K562 (cell line): ENCODE measurements at regions not wholly inside any gene's neighbourhood (a gene's known extent, or its start where the extent isn't known, plus 50 kb on each side); places are given as distances from the start of the nearest gene placed in this dataset.

Experiments used
- ATAC-seq: fragments of 200-7000 bp; cut with Tn5 transposase; 3 replicates; pipeline ENCODE4 v1.9.1; 2020; ENCODE audit warnings: moderate library complexity
- BruUV-seq: library from RNA; stranded (reverse); fragments of 400-500 nt; replicated peaks from 2 replicates; lab custom pipeline; 2021; lab: Mats Ljungman, UMichigan
- CTCF ChIA-PET: fragments of 300-600 bp; formaldehyde crosslinking; extraction: SDS; loops from one replicate; lab custom pipeline; 2021; ENCODE audit warnings: low intra/inter-chr PET ratio; lab: Yijun Ruan, JAX
- POLR2A ChIA-PET: fragments of 300-600, 350-650 bp; sonication (Branson Sonifier 250); formaldehyde crosslinking; extraction: SDS; loops from one replicate; lab custom pipeline; 2021; ENCODE audit warnings: antibody characterized with exemption, inconsistent platforms; lab: Yijun Ruan, JAX
- DNase-seq, 4 experiments: peaks; one replicate each; pipeline versions ENCODE4 v3.0.0 to v3.0.0-alpha.2; 2011 to 2018; ENCODE audit warnings: low spot score in 3 of 4, mixed read lengths in 3 of 4; ENCODE audit errors: extremely low read depth in 1 of 4
- FAIRE-seq: peaks from 2 replicates; lab custom pipeline; 2011; peaks lifted over from hg19 to GRCh38; lab: Jason Lieb, UNC
- H2AFZ ChIP-seq: 2 replicates; pipeline ENCODE4 v1.6.0; 2011; ENCODE audit warnings: low read depth, low read length, control low read depth, inconsistent platforms
- H3K27ac ChIP-seq: fragments of 200-600 bp; 3 replicates; pipeline ENCODE4 v1.8.0; 2011; ENCODE audit warnings: low read depth, mild to moderate bottlenecking, control low read depth, inconsistent platforms, low read length, moderate library complexity, mixed read lengths; ENCODE audit errors: extremely low read depth
- H3K27me3 ChIP-seq, 2 experiments: fragments of 300-600 bp in 1 of 2; 2 replicates in 1 of 2; 3 replicates in 1 of 2; pipeline versions ENCODE4 v1.6.0 to v1.8.0; 2011; ENCODE audit warnings: inconsistent platforms in 2 of 2, low read length in 2 of 2, mild to moderate bottlenecking in 1 of 2, mixed read lengths in 1 of 2, moderate library complexity in 1 of 2; ENCODE audit not compliant: control insufficient read depth in 2 of 2, insufficient read depth in 2 of 2
- H3K36me3 ChIP-seq: fragments of 300-600 bp; 3 replicates; pipeline ENCODE4 v1.8.0; 2011; ENCODE audit warnings: mild to moderate bottlenecking, low read length, inconsistent platforms; ENCODE audit not compliant: control insufficient read depth, insufficient read depth
- H3K4me1 ChIP-seq, 2 experiments: fragments of 200-600 bp in 1 of 2; replicated peaks in 1 of 2; 2 replicates in 1 of 2; 3 replicates in 1 of 2; pipeline versions ENCODE4 v1.5.1 to v1.8.0; 2011; ENCODE audit warnings: inconsistent platforms in 2 of 2, low read length in 2 of 2, mild to moderate bottlenecking in 1 of 2, mixed read lengths in 1 of 2, moderate library complexity in 1 of 2; ENCODE audit not compliant: control insufficient read depth in 2 of 2, insufficient read depth in 2 of 2
- H3K4me2 ChIP-seq: 2 replicates; pipeline ENCODE4 v1.6.1; 2011; ENCODE audit warnings: low read length, control low read depth, inconsistent platforms, mixed read lengths; ENCODE audit not compliant: insufficient read depth
- H3K4me3 ChIP-seq: fragments of 200-600 bp; sonication (generic), shearing (Covaris generic); 2 replicates; pipeline ENCODE4 v1.5.1; 2016; ENCODE audit warnings: control low read depth, inconsistent platforms
- H3K79me2 ChIP-seq: fragments of 200-600 bp; 3 replicates; pipeline ENCODE4 v1.8.0; 2011; ENCODE audit warnings: low read length, inconsistent platforms; ENCODE audit not compliant: control insufficient read depth, insufficient read depth
- H3K9ac ChIP-seq, 2 experiments: 2 replicates each; pipeline versions ENCODE4 v1.6.0 to v1.6.1; 2011; ENCODE audit warnings: low read depth in 2 of 2, low read length in 2 of 2, control low read depth in 1 of 2, inconsistent platforms in 1 of 2, mild to moderate bottlenecking in 1 of 2, mixed read lengths in 1 of 2; ENCODE audit not compliant: insufficient read depth in 1 of 2
- H3K9me1 ChIP-seq: one replicate; pipeline ENCODE4 v1.6.0; 2011; ENCODE audit warnings: inconsistent platforms, mild to moderate bottlenecking, low read length, moderate library complexity; ENCODE audit not compliant: control insufficient read depth, insufficient read depth
- H3K9me3 ChIP-seq: replicated peaks from 2 replicates; pipeline ENCODE4 v1.5.1; 2011; ENCODE audit warnings: low read depth, low read length, inconsistent platforms; ENCODE audit not compliant: control insufficient read depth, insufficient read depth
- H4K20me1 ChIP-seq: replicated peaks from 2 replicates; pipeline ENCODE4 v1.6.1; 2011; ENCODE audit warnings: low read length, inconsistent platforms, mixed read lengths; ENCODE audit not compliant: control insufficient read depth, insufficient read depth
- ARID1B ChIP-seq: fragments of 450-650 bp; IDR thresholded peaks from 2 replicates; pipeline ENCODE4 v1.6.1; 2016; ENCODE audit warnings: antibody characterized with exemption, mild to moderate bottlenecking, inconsistent platforms
- HOMEZ ChIP-seq: fragments of 250-450 bp; sonication (Bioruptor Pico); IDR thresholded peaks from 2 replicates; pipeline ENCODE4 v1.4.0; 2020; ENCODE audit warnings: mild to moderate bottlenecking, moderate library complexity
- KLF1 ChIP-seq: fragments of 450-650 bp; IDR thresholded peaks from 2 replicates; pipeline ENCODE4 v1.6.1; 2016; ENCODE audit warnings: missing genetic modification characterization, missing compliant biosample characterization
- ZNF444 ChIP-seq: fragments of 250-450 bp; sonication (Bioruptor Pico); IDR thresholded peaks from 2 replicates; pipeline ENCODE4 v1.4.0; 2020; ENCODE audit warnings: mild to moderate bottlenecking, moderate library complexity
- WGBS: fragments of 100-300 bp; shearing (Covaris generic); methylation state at CpG from one replicate; pipeline ENCODE4 v1.1.6; 2016; ENCODE audit warnings: low coverage, mixed read lengths; ENCODE audit not compliant: insufficient coverage; ENCODE audit errors: missing lambda C conversion rate; 5-methylcytosine and 5-hydroxymethylcytosine counted together
- in situ Hi-C: fragments of 300-500 bp; cut with MboI; formaldehyde crosslinking; loops from 4 replicates; pipeline ENCODE4 v1.15.0; 2018; ENCODE audit warnings: inconsistent platforms, mixed read lengths
- intact Hi-C: fragments of 100-400 bp; cut with micrococcal nuclease; formaldehyde crosslinking; loops from 2 replicates; pipeline ENCODE4 v1.14.2; 2022

GRCh38 chr5:117947836-117948235, 1040.5 kb downstream of the DTWD2 start (continued):
- TF ChIP-seq ZNF444 (CRISPR knock-in tag) (no peak), KLF1 (tag) (no peak)

GRCh38 chr5:117947121-117947520, 1041.2 kb downstream of the DTWD2 start:
- Histone ChIP-seq H3K27ac (no peak overlapping the region), H3K4me1 (no peaks in the 10 kb centered on the region), H3K9ac (no peak overlapping the region), H2AFZ (no peak overlapping the region), H3K9me3 (no peaks in the 10 kb centered on the region), H3K9me1 (no peaks in the 10 kb centered on the region), H3K36me3 (no peaks in the 10 kb centered on the region), H3K4me2 (no peak overlapping the region), H3K4me3 (no peak overlapping the region), H3K79me2 (no peaks in the 10 kb centered on the region), H3K27me3 (no peaks in the 10 kb centered on the region), H4K20me1 (no peaks in the 10 kb centered on the region)
- in situ Hi-C loops (no loop called here), intact Hi-C loops (no loop called here)
- CTCF ChIA-PET: no interaction called here
- ATAC-seq: no peak
- no peak for DNase-seq
- no peak for FAIRE-seq
- TF ChIP-seq HOMEZ (CRISPR knock-in tag) (no peak), ARID1B (no peak)
- BruUV-seq: no TSS peak
- POLR2A ChIA-PET: no interaction called here
- 0% methylated on average over 2 of the region's 2 CpGs for WGBS
